ENCODE measurements at regions not wholly inside any gene's neighbourhood (a gene's known extent, or its start where the extent isn't known, plus 50 kb on each side); places are given as distances from the start of the nearest gene placed in this dataset.

GRCh38 chrX:149079805-149080406, 425.2 kb downstream of the IDS start:
- Histone ChIP-seq H3K4me3 (ENCODE audit: low read depth, low read length) (no peak overlapping the region), H2AFZ (no peak overlapping the region), H3K4me1 (no peaks in the 10 kb centered on the region), H3K9me3 (ENCODE audit: control insufficient read depth, low read length) (no peaks in the 10 kb centered on the region), H3K9ac (no peak overlapping the region), H3K36me3 (ENCODE audit: control insufficient read depth, insufficient read depth, low read length) (no peaks in the 10 kb centered on the region), H3K79me2 (no peaks in the 10 kb centered on the region), H3K4me2 (ENCODE audit: low read length) (no peak overlapping the region), H3K27me3 (ENCODE audit: control insufficient read depth, insufficient read depth, low read length) (no peaks in the 10 kb centered on the region), H3K27ac (no peak overlapping the region)
- no peak for TF ChIP-seq CTCF (IDR thresholded peaks at IDR 0.05)

- no peak overlapping the region for H3K27ac ChIP-seq
- no peaks in the 10 kb centered on the region for H3K79me2 ChIP-seq
- H3K4me3 ChIP-seq (ENCODE audit: low read depth, low read length), result no peak overlapping the region
- no peaks in the 10 kb centered on the region for H3K9me3 ChIP-seq (ENCODE audit: control insufficient read depth, low read length)
- no peak overlapping the region for H3K9ac ChIP-seq
- no peaks in the 10 kb centered on the region for H3K4me1 ChIP-seq
- no peak overlapping the region for H2AFZ ChIP-seq
- TF ChIP-seq CTCF (IDR thresholded peaks at IDR 0.05), result no peak
- H3K36me3 ChIP-seq (ENCODE audit: control insufficient read depth, insufficient read depth, low read length), result no peaks in the 10 kb centered on the region
- no peaks in the 10 kb centered on the region for H3K27me3 ChIP-seq (ENCODE audit: control insufficient read depth, insufficient read depth, low read length)
- no peak overlapping the region for H3K4me2 ChIP-seq (ENCODE audit: low read length)
Measured at GRCh38 chrX:149074398-149074797, 430.7 kb downstream of the IDS start.

GRCh38 chrX:149073479-149073878, 431.6 kb downstream of the IDS start:
- H2AFZ ChIP-seq, result no peak overlapping the region
- H3K27ac ChIP-seq, result no peak overlapping the region
- H3K9me3 ChIP-seq (ENCODE audit: control insufficient read depth, low read length), result no peaks in the 10 kb centered on the region
- H3K9ac ChIP-seq, result no peak overlapping the region
- H3K4me2 ChIP-seq (ENCODE audit: low read length), result no peak overlapping the region
- H3K79me2 ChIP-seq, result no peaks in the 10 kb centered on the region
- H3K27me3 ChIP-seq (ENCODE audit: control insufficient read depth, insufficient read depth, low read length), result no peaks in the 10 kb centered on the region
- no peaks in the 10 kb centered on the region for H3K36me3 ChIP-seq (ENCODE audit: control insufficient read depth, insufficient read depth, low read length)
- no peaks in the 10 kb centered on the region for H3K4me1 ChIP-seq
- no peak for TF ChIP-seq CTCF (IDR thresholded peaks at IDR 0.05)
- H3K4me3 ChIP-seq (ENCODE audit: low read depth, low read length), result no peak overlapping the region

GRCh38 chrX:149069899-149070298, 435.2 kb downstream of the IDS start:
- Histone ChIP-seq H3K27me3 (ENCODE audit: control insufficient read depth, insufficient read depth, low read length) (no peaks in the 10 kb centered on the region), H3K79me2 (no peaks in the 10 kb centered on the region), H2AFZ (no peak overlapping the region), H3K36me3 (ENCODE audit: control insufficient read depth, insufficient read depth, low read length) (no peaks in the 10 kb centered on the region), H3K4me1 (no peaks in the 10 kb centered on the region), H3K4me3 (ENCODE audit: low read depth, low read length) (no peak overlapping the region), H3K4me2 (ENCODE audit: low read length) (no peak overlapping the region), H3K9me3 (ENCODE audit: control insufficient read depth, low read length) (no peaks in the 10 kb centered on the region), H3K9ac (no peak overlapping the region), H3K27ac (no peak overlapping the region)
- TF ChIP-seq CTCF (IDR thresholded peaks at IDR 0.05), result no peak

- Histone ChIP-seq H3K4me1 (no peaks in the 10 kb centered on the region), H3K27me3 (ENCODE audit: control insufficient read depth, insufficient read depth, low read length) (no peaks in the 10 kb centered on the region), H3K4me2 (ENCODE audit: low read length) (no peak overlapping the region), H3K79me2 (no peaks in the 10 kb centered on the region), H3K9me3 (ENCODE audit: control insufficient read depth, low read length) (no peaks in the 10 kb centered on the region), H3K9ac (no peak overlapping the region), H3K4me3 (ENCODE audit: low read depth, low read length) (no peak overlapping the region), H3K36me3 (ENCODE audit: control insufficient read depth, insufficient read depth, low read length) (no peaks in the 10 kb centered on the region), H2AFZ (no peak overlapping the region), H3K27ac (no peak overlapping the region)
- no peak for TF ChIP-seq CTCF (IDR thresholded peaks at IDR 0.05)
Measured at GRCh38 chrX:149060921-149061320, 444.2 kb downstream of the IDS start.

All from parathyroid adenoma (tissue), 2 donors.